Epithelial cell of esophagus (primary cell): ENCODE measurements at regions not wholly inside any gene's neighbourhood (a gene's known extent, or its start where the extent isn't known, plus 50 kb on each side); places are given as distances from the start of the nearest gene placed in this dataset.

Experiments
- DNase-seq: peaks from one replicate; pipeline ENCODE4 v3.0.0; 2010; ENCODE audit warnings: low read depth
- H3K4me3 ChIP-seq: 2 replicates; pipeline ENCODE4 v1.5.1; 2011; ENCODE audit warnings: mild to moderate bottlenecking, low read length, control low read depth
- CTCF ChIP-seq: IDR thresholded peaks from 2 replicates; pipeline ENCODE4 v1.5.1; 2011; ENCODE audit warnings: low read depth, mild to moderate bottlenecking, low read length, control low read depth, inconsistent platforms; ENCODE audit not compliant: insufficient read depth; ENCODE audit errors: missing control alignments

- DNase-seq, result no peak
- TF ChIP-seq CTCF, result no peak
- no peak overlapping the region for H3K4me3 ChIP-seq
These were observed 440.6 kb downstream of the MCTP2 start for GRCh38 chr15:94671858-94672532.

GRCh38 chr15:94673801-94674200 is 442.4 kb downstream of the MCTP2 start:
- no peak for DNase-seq
- TF ChIP-seq CTCF, result no peak
- H3K4me3 ChIP-seq, result no peak overlapping the region

GRCh38 chr15:94674296-94674695 is 442.9 kb downstream of the MCTP2 start:
- peak overlapping the region; percentile 27 for H3K4me3 ChIP-seq
- no peak for TF ChIP-seq CTCF
- DNase-seq, result peak; percentile 93

GRCh38 chr15:94677202-94677790 is 445.9 kb downstream of the MCTP2 start:
- DNase-seq, result peak; percentile 99
- TF ChIP-seq CTCF, result no peak

GRCh38 chr15:94682171-94682570 is 450.8 kb downstream of the MCTP2 start:
- H3K4me3 ChIP-seq, result no peak overlapping the region
- no peak for TF ChIP-seq CTCF
- no peak for DNase-seq

More at GRCh38 chr15:94677202-94677790, 445.9 kb downstream of the MCTP2 start:
- H3K4me3 ChIP-seq, result no peak overlapping the region

GRCh38 chr15:94683902-94684301 is 452.5 kb downstream of the MCTP2 start:
- no peak overlapping the region for H3K4me3 ChIP-seq
- no peak for DNase-seq
- no peak for TF ChIP-seq CTCF

GRCh38 chr15:94691169-94691568 is 459.8 kb downstream of the MCTP2 start:
- peak; percentile 58 for DNase-seq
- H3K4me3 ChIP-seq, result no peak overlapping the region
- no peak for TF ChIP-seq CTCF
